Neutrophil (primary cell): ENCODE measurements at regions not wholly inside any gene's neighbourhood (a gene's known extent, or its start where the extent isn't known, plus 50 kb on each side); places are given as distances from the start of the nearest gene placed in this dataset.

Experiments
- H3K27ac ChIP-seq: fragments of 200-600 bp; sonication (generic); 2 replicates; pipeline ENCODE4 v1.5.1; 2016; ENCODE audit warnings: mild to moderate bottlenecking, moderate library complexity
- H3K27me3 ChIP-seq: fragments of 200-600 bp; sonication (generic); 2 replicates; pipeline ENCODE4 v1.6.0; 2016; ENCODE audit warnings: mild to moderate bottlenecking
- H3K36me3 ChIP-seq: fragments of 200-600 bp; sonication (generic); 2 replicates; pipeline ENCODE4 v1.5.1; 2017
- H3K4me1 ChIP-seq, 2 experiments: fragments of 200-600 bp in 1 of 2; sonication (generic) in 1 of 2; 1 replicate in 1 of 2; 2 replicates in 1 of 2; pipeline versions ENCODE4 v1.5.1 to v1.6.1; 2013 to 2016; ENCODE audit warnings: low read depth in 1 of 2, low read length in 1 of 2, mild to moderate bottlenecking in 1 of 2, moderate library complexity in 1 of 2; ENCODE audit not compliant: control insufficient read depth in 1 of 2, insufficient read depth in 1 of 2
- H3K4me3 ChIP-seq, 2 experiments: fragments of 200-600 bp in 1 of 2; sonication (generic) in 1 of 2; 1 replicate in 1 of 2; 2 replicates in 1 of 2; pipeline ENCODE4 v1.5.1; 2013 to 2016; ENCODE audit warnings: low read depth in 1 of 2, low read length in 1 of 2, mild to moderate bottlenecking in 1 of 2, moderate library complexity in 1 of 2
- H3K9me3 ChIP-seq: fragments of 200-600 bp; sonication (generic); 2 replicates; pipeline ENCODE4 v1.5.1; 2016
- TF ChIP-seq, protein P1 (sequence below): fragments of 200-600 bp; sonication (generic); IDR thresholded peaks from 2 replicates; pipeline ENCODE4 v1.5.1; 2016; ENCODE audit warnings: antibody characterized with exemption

DNA sequence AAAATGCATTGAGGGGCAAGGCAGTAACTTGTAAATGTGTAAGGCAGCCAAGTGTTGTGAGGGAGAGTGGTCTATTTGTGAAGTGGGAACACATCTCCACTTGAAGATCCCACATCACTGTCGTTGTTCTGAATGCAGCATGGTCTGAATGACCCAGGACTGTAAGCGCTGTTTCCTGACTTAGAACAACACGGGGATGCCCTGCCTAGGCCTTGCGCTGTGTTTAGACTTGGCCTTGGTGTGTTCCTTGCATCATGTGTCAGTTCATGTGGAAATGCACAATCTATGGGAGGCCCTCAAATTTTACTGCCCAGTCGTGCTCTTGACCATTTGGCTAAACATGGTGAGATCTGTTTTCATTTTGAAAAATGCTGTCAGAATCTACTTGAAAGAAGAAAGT is 205.1 kb downstream of the SOX11 start:
- H3K4me1 ChIP-seq: no peaks in the 10 kb centered on the region
- H3K4me3 ChIP-seq: no peak overlapping the region
- no peaks in the 10 kb centered on the region for H3K36me3 ChIP-seq
- H3K27me3 ChIP-seq: no peaks in the 10 kb centered on the region
- H3K9me3 ChIP-seq: no peaks in the 10 kb centered on the region
- no peak overlapping the region for H3K27ac ChIP-seq
- TF ChIP-seq, protein P1, sequence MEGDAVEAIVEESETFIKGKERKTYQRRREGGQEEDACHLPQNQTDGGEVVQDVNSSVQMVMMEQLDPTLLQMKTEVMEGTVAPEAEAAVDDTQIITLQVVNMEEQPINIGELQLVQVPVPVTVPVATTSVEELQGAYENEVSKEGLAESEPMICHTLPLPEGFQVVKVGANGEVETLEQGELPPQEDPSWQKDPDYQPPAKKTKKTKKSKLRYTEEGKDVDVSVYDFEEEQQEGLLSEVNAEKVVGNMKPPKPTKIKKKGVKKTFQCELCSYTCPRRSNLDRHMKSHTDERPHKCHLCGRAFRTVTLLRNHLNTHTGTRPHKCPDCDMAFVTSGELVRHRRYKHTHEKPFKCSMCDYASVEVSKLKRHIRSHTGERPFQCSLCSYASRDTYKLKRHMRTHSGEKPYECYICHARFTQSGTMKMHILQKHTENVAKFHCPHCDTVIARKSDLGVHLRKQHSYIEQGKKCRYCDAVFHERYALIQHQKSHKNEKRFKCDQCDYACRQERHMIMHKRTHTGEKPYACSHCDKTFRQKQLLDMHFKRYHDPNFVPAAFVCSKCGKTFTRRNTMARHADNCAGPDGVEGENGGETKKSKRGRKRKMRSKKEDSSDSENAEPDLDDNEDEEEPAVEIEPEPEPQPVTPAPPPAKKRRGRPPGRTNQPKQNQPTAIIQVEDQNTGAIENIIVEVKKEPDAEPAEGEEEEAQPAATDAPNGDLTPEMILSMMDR: no peak

- Histone ChIP-seq H3K9me3 (no peaks in the 10 kb centered on the region), H3K36me3 (no peaks in the 10 kb centered on the region), H3K4me3 (no peak overlapping the region), H3K27me3 (no peaks in the 10 kb centered on the region), H3K4me1 (no peaks in the 10 kb centered on the region), H3K27ac (no peak overlapping the region)
- TF ChIP-seq, protein P1: no peak
Observed at GRCh38 chr2:5898667-5899066, 206.5 kb downstream of the SOX11 start.

GRCh38 chr2:5905661-5906060 is 213.5 kb downstream of the SOX11 start:
- H3K27ac ChIP-seq: no peak overlapping the region
- TF ChIP-seq, protein P1: no peak
- no peaks in the 10 kb centered on the region for H3K9me3 ChIP-seq
- H3K4me3 ChIP-seq: no peak overlapping the region
- H3K27me3 ChIP-seq: no peaks in the 10 kb centered on the region
- H3K4me1 ChIP-seq: no peaks in the 10 kb centered on the region
- H3K36me3 ChIP-seq: no peaks in the 10 kb centered on the region

GRCh38 chr2:5908071-5908470 is 215.9 kb downstream of the SOX11 start:
- Histone ChIP-seq H3K27me3 (no peaks in the 10 kb centered on the region), H3K4me3 (no peak overlapping the region), H3K9me3 (no peaks in the 10 kb centered on the region), H3K27ac (no peak overlapping the region), H3K36me3 (no peaks in the 10 kb centered on the region), H3K4me1 (no peaks in the 10 kb centered on the region)
- TF ChIP-seq, protein P1: no peak

- no peaks in the 10 kb centered on the region for H3K4me1 ChIP-seq
- no peak overlapping the region for H3K27ac ChIP-seq
- no peaks in the 10 kb centered on the region for H3K36me3 ChIP-seq
- H3K27me3 ChIP-seq: no peaks in the 10 kb centered on the region
- H3K9me3 ChIP-seq: no peaks in the 10 kb centered on the region
- TF ChIP-seq, protein P1: no peak
- H3K4me3 ChIP-seq: no peak overlapping the region
Observed at GRCh38 chr2:5911718-5912117, 219.5 kb downstream of the SOX11 start.

- H3K4me1 ChIP-seq: no peaks in the 10 kb centered on the region
Observed at GRCh38 chr2:5913711-5914395, 221.7 kb downstream of the SOX11 start.

More at GRCh38 chr2:5913711-5914395, 221.7 kb downstream of the SOX11 start:
- no peak overlapping the region for H3K4me3 ChIP-seq
- H3K27me3 ChIP-seq: no peaks in the 10 kb centered on the region
- TF ChIP-seq, protein P1: no peak
- H3K27ac ChIP-seq: no peak overlapping the region
- H3K36me3 ChIP-seq: no peaks in the 10 kb centered on the region
- no peaks in the 10 kb centered on the region for H3K9me3 ChIP-seq
